A549 (cell line): ENCODE measurements at regions not wholly inside any gene's neighbourhood (a gene's known extent, or its start where the extent isn't known, plus 50 kb on each side); places are given as distances from the start of the nearest gene placed in this dataset.

ENCODE experiments used
- CEBPB ChIP-seq, 2 experiments: fragments of >200 bp in 1 of 2; sonication (Bioruptor Twin) in 1 of 2; formaldehyde crosslinking in 1 of 2; IDR thresholded peaks; 2 replicates each; pipeline ENCODE4 v1.6.1; 2012 to 2016
- POLR2A ChIP-seq: IDR thresholded peaks from 2 replicates; pipeline ENCODE4 v1.6.1; 2012; ENCODE audit warnings: mild to moderate bottlenecking, low read length
- RFX5 ChIP-seq: fragments of 450-650 bp; IDR thresholded peaks from 2 replicates; pipeline ENCODE4 v1.7.1; 2014; ENCODE audit warnings: antibody characterized with exemption, mild to moderate bottlenecking, moderate library complexity
- TP53 ChIP-seq: fragments of 250-450 bp; sonication (Bioruptor Pico); IDR thresholded peaks from 2 replicates; pipeline ENCODE4 v1.5.0; 2021; ENCODE audit warnings: mild to moderate bottlenecking, moderate library complexity
- TF ChIP-seq, protein P1 (sequence below): IDR thresholded peaks from 2 replicates; pipeline ENCODE4 v1.6.1; 2012
- TF ChIP-seq, protein P2 (sequence below): fragments of >200 bp; sonication (Bioruptor Twin); formaldehyde crosslinking; IDR thresholded peaks from 3 replicates; pipeline ENCODE4 v1.5.1; 2016
- TF ChIP-seq, protein P3 (sequence below): IDR thresholded peaks from 2 replicates; pipeline ENCODE4 v1.6.1; 2012

DNA sequence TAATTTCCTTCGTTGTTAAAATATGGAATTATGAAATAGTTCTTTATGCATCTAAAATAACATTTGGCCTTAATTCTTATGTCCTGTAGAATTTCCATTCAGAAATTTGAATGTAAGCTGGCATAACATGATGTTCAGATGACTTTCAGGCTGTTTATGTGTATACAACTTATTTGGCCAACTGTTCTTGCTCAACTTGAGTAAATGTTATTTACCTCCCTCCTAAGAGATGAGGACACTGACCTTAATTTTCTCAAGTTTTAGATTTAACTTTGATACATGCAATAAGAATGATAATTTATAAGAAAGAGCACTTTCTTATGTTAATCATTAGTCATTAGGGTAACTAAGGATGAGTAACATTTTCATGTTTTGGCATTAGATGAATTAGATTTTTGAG is 365.4 kb downstream of the AEBP2 start:
- TF ChIP-seq, protein P1, sequence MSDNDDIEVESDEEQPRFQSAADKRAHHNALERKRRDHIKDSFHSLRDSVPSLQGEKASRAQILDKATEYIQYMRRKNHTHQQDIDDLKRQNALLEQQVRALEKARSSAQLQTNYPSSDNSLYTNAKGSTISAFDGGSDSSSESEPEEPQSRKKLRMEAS: no peak
- no peak for TF ChIP-seq TP53 (CRISPR knock-in tag)
- TF ChIP-seq, protein P2, sequence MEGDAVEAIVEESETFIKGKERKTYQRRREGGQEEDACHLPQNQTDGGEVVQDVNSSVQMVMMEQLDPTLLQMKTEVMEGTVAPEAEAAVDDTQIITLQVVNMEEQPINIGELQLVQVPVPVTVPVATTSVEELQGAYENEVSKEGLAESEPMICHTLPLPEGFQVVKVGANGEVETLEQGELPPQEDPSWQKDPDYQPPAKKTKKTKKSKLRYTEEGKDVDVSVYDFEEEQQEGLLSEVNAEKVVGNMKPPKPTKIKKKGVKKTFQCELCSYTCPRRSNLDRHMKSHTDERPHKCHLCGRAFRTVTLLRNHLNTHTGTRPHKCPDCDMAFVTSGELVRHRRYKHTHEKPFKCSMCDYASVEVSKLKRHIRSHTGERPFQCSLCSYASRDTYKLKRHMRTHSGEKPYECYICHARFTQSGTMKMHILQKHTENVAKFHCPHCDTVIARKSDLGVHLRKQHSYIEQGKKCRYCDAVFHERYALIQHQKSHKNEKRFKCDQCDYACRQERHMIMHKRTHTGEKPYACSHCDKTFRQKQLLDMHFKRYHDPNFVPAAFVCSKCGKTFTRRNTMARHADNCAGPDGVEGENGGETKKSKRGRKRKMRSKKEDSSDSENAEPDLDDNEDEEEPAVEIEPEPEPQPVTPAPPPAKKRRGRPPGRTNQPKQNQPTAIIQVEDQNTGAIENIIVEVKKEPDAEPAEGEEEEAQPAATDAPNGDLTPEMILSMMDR: no peak
- TF ChIP-seq POLR2A: no peak
- TF ChIP-seq CEBPB (IDR thresholded peaks at IDR 0.05): no peak
- TF ChIP-seq, protein P3, sequence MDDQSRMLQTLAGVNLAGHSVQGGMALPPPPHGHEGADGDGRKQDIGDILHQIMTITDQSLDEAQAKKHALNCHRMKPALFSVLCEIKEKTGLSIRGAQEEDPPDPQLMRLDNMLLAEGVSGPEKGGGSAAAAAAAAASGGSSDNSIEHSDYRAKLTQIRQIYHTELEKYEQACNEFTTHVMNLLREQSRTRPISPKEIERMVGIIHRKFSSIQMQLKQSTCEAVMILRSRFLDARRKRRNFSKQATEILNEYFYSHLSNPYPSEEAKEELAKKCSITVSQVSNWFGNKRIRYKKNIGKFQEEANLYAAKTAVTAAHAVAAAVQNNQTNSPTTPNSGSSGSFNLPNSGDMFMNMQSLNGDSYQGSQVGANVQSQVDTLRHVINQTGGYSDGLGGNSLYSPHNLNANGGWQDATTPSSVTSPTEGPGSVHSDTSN: no peak
- TF ChIP-seq RFX5: no peak
